PC-9 (cell line): ENCODE measurements at regions not wholly inside any gene's neighbourhood (a gene's known extent, or its start where the extent isn't known, plus 50 kb on each side); places are given as distances from the start of the nearest gene placed in this dataset.

Source experiments
- BruUV-seq: library from RNA; stranded (reverse); fragments of 400-500 nt; replicated peaks from 2 replicates; lab custom pipeline; 2021; lab: Mats Ljungman, UMichigan
- CTCF ChIA-PET: fragments of 300-600 bp; sonication (Branson Sonifier 250); formaldehyde crosslinking; loops from one replicate; lab custom pipeline; 2022; ENCODE audit warnings: antibody characterized with exemption; lab: Charles Lee
- POLR2A ChIA-PET: fragments of 300-600 bp; sonication (Branson Sonifier 250); formaldehyde crosslinking; loops from one replicate; lab custom pipeline; 2022; ENCODE audit warnings: antibody characterized with exemption; ENCODE audit not compliant: unreplicated experiment; lab: Charles Lee
- DNase-seq, 2 experiments: peaks; one replicate each; pipeline versions ENCODE4 v3.0.0 to v3.0.0-alpha.2; 2015 to 2022; ENCODE audit warnings: mixed read lengths in 1 of 2
- H2AFZ ChIP-seq: fragments of 200-600 bp; sonication (generic); 2 replicates; pipeline ENCODE4 v1.8.1; 2017; ENCODE audit warnings: antibody characterized with exemption
- H3F3A ChIP-seq: fragments of 200-600 bp; sonication (generic); 2 replicates; pipeline ENCODE4 v1.8.1; 2017; ENCODE audit warnings: antibody characterized with exemption, mild to moderate bottlenecking, low read depth; ENCODE audit not compliant: insufficient read depth
- H3K27ac ChIP-seq: fragments of 200-600 bp; sonication (generic); 2 replicates; pipeline ENCODE4 v1.6.1; 2016; ENCODE audit warnings: mixed run types
- H3K27me3 ChIP-seq: fragments of 200-600 bp; sonication (generic); 2 replicates; pipeline ENCODE4 v1.6.1; 2016; ENCODE audit warnings: low read depth, mixed run types; ENCODE audit not compliant: insufficient read depth
- H3K36me3 ChIP-seq: fragments of 200-600 bp; sonication (generic); 2 replicates; pipeline ENCODE4 v1.6.1; 2016; ENCODE audit warnings: low read depth, mixed run types
- H3K4me1 ChIP-seq: fragments of 200-600 bp; sonication (generic); replicated peaks from 2 replicates; pipeline ENCODE4 v1.6.1; 2016; ENCODE audit warnings: mixed run types; ENCODE audit not compliant: insufficient read depth
- H3K4me2 ChIP-seq: fragments of 200-600 bp; sonication (generic); 2 replicates; pipeline ENCODE4 v1.6.1; 2017; ENCODE audit warnings: mixed run types
- H3K4me3 ChIP-seq: fragments of 200-600 bp; sonication (generic); 2 replicates; pipeline ENCODE4 v1.6.1; 2016; ENCODE audit warnings: mixed run types
- H3K79me2 ChIP-seq: fragments of 200-600 bp; sonication (generic); 2 replicates; pipeline ENCODE4 v1.6.1; 2017; ENCODE audit warnings: low read depth, mixed run types
- H3K9me2 ChIP-seq: fragments of 200-600 bp; sonication (generic); 2 replicates; pipeline ENCODE4 v1.8.1; 2017; ENCODE audit warnings: mild to moderate bottlenecking; ENCODE audit not compliant: insufficient read depth
- H3K9me3 ChIP-seq: fragments of 200-600 bp; sonication (generic); 2 replicates; pipeline ENCODE4 v1.8.1; 2016; ENCODE audit warnings: low read depth; ENCODE audit not compliant: insufficient read depth
- H4K20me1 ChIP-seq: fragments of 200-600 bp; sonication (generic); 2 replicates; pipeline ENCODE4 v1.8.1; 2017; ENCODE audit not compliant: insufficient read depth
- EZH2 ChIP-seq: fragments of 200-600 bp; sonication (generic); IDR thresholded peaks from 2 replicates; pipeline ENCODE4 v1.8.0; 2017; ENCODE audit warnings: antibody characterized with exemption, low read depth
- intact Hi-C: fragments of 100-400 bp; cut with micrococcal nuclease; formaldehyde crosslinking; loops from one replicate; pipeline ENCODE4 v1.10.0; 2022; ENCODE audit not compliant: unreplicated experiment
- TF ChIP-seq, protein P1 (sequence below): fragments of 200-600 bp; sonication (generic); conservative IDR thresholded peaks from 2 replicates; pipeline ENCODE4 v1.6.1; 2017; ENCODE audit warnings: mixed run types, antibody characterized with exemption, mild to moderate bottlenecking, moderate library complexity

DNA sequence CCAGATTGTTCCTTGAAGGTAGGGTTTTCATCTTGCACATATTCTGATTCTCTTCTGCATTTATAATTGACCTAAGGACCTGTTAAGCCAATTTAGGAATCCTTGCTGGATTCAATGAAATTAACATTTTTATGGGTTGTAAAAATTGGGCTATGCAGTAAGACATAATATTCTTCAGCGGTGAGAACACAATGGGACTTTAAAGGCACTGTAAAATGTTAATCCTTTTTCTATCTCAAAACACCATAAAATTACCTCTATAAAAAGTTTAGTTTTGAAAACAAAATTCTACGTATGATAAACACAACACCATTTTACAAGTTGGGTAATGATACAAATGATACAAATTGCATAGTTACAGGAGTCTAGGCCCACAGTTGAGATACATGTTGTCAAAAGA lies 169.2 kb upstream of the DTNA start:
- H3K36me3 ChIP-seq, result no peaks in the 10 kb centered on the region
- CTCF ChIA-PET, result no interaction called here

DNA sequence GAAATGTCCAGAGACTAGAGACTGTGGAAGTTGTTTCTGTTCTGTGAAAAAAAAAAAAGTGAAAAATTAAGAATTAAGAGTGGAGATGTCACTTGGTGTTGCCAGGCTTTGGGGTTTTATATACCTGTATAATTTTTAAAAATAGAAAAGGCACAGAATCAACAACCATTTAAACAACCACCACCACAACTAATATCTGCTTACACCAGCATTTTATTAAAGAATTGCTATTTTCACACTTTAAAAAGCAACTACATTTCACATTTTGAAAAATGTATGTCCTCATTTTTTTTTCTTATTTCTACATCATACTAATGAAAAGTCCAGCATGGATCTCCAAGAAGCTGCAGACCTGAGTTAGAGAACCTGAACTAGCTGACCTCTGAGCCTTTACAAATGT lies 167.5 kb upstream of the DTNA start:
- H3K9me2 ChIP-seq, result no peaks in the 10 kb centered on the region
- intact Hi-C loops, result no loop called here
- no peak overlapping the region for H2AFZ ChIP-seq
- ChIA-PET CTCF (no interaction called here), POLR2A (no interaction called here)
- no TSS peak for BruUV-seq
- no peak overlapping the region for H3K4me2 ChIP-seq
- H3K27me3 ChIP-seq, result no peaks in the 10 kb centered on the region
- no peaks in the 10 kb centered on the region for H4K20me1 ChIP-seq
- no peaks in the 10 kb centered on the region for H3F3A ChIP-seq
- no peak overlapping the region for H3K4me3 ChIP-seq
- H3K27ac ChIP-seq, result no peak overlapping the region
- no peaks in the 10 kb centered on the region for H3K9me3 ChIP-seq
- no peaks in the 10 kb centered on the region for H3K4me1 ChIP-seq
- no peaks in the 10 kb centered on the region for H3K79me2 ChIP-seq
- no peak for DNase-seq
- no peaks in the 10 kb centered on the region for H3K36me3 ChIP-seq
- TF ChIP-seq, protein P1, sequence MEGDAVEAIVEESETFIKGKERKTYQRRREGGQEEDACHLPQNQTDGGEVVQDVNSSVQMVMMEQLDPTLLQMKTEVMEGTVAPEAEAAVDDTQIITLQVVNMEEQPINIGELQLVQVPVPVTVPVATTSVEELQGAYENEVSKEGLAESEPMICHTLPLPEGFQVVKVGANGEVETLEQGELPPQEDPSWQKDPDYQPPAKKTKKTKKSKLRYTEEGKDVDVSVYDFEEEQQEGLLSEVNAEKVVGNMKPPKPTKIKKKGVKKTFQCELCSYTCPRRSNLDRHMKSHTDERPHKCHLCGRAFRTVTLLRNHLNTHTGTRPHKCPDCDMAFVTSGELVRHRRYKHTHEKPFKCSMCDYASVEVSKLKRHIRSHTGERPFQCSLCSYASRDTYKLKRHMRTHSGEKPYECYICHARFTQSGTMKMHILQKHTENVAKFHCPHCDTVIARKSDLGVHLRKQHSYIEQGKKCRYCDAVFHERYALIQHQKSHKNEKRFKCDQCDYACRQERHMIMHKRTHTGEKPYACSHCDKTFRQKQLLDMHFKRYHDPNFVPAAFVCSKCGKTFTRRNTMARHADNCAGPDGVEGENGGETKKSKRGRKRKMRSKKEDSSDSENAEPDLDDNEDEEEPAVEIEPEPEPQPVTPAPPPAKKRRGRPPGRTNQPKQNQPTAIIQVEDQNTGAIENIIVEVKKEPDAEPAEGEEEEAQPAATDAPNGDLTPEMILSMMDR, result no peak
- TF ChIP-seq EZH2, result no peak

More for the DNA sequence above, 169.2 kb upstream of the DTNA start:
- Histone ChIP-seq H3K9me3 (no peaks in the 10 kb centered on the region), H3K4me3 (no peak overlapping the region), H3K27me3 (no peaks in the 10 kb centered on the region), H2AFZ (no peak overlapping the region), H3F3A (no peaks in the 10 kb centered on the region), H3K79me2 (no peaks in the 10 kb centered on the region), H3K4me2 (no peak overlapping the region), H3K9me2 (no peaks in the 10 kb centered on the region), H3K4me1 (no peaks in the 10 kb centered on the region), H3K27ac (no peak overlapping the region), H4K20me1 (no peaks in the 10 kb centered on the region)
- no peak for TF ChIP-seq EZH2
- TF ChIP-seq, protein P1, result no peak
- POLR2A ChIA-PET, result no interaction called here
- no TSS peak for BruUV-seq
- DNase-seq, result no peak
- intact Hi-C loops, result no loop called here

DNA sequence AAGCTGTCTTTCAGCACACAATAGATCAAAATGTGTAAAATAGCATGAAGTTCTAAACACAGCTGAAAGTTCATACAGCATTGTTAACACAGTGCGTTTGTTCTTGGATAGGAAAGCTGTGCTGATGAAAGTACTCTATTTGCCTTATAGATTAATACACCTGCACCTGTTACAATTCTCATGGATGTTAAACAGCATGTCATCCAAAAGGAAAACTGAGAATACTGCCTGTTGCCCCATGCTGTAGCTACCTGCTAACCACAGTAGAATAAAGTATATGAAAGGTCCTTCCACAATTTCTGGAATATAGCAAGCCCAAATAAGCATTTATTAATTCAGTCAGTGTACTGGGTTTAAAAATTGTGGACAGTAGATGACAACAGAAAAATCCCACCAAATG lies 166.7 kb upstream of the DTNA start:
- no peak for DNase-seq
- ChIA-PET CTCF (no interaction called here), POLR2A (no interaction called here)
- no peak overlapping the region for H3K4me2 ChIP-seq
- intact Hi-C loops, result no loop called here
- H3K4me3 ChIP-seq, result no peak overlapping the region
- no peaks in the 10 kb centered on the region for H4K20me1 ChIP-seq
- no peaks in the 10 kb centered on the region for H3K27me3 ChIP-seq
- no peaks in the 10 kb centered on the region for H3K79me2 ChIP-seq
- no TSS peak for BruUV-seq
- H3F3A ChIP-seq, result no peaks in the 10 kb centered on the region
- H3K9me3 ChIP-seq, result no peaks in the 10 kb centered on the region
- H3K4me1 ChIP-seq, result no peaks in the 10 kb centered on the region
- no peak overlapping the region for H2AFZ ChIP-seq
- H3K27ac ChIP-seq, result no peak overlapping the region
- no peaks in the 10 kb centered on the region for H3K9me2 ChIP-seq
- TF ChIP-seq EZH2, result no peak
- TF ChIP-seq, protein P1, result no peak
- no peaks in the 10 kb centered on the region for H3K36me3 ChIP-seq
